Choroid plexus epithelial cell (primary cell): ENCODE measurements at regions not wholly inside any gene's neighbourhood (a gene's known extent, or its start where the extent isn't known, plus 50 kb on each side); places are given as distances from the start of the nearest gene placed in this dataset.
"Not testable (repeated sequence)": the region's sequence is repeated elsewhere in the genome, so short reads cannot be mapped to it uniquely, and the experiment has no call there.

Experiments used
- DNase-seq: peaks from one replicate; pipeline ENCODE4 v3.0.0-alpha.2; 2010; ENCODE audit warnings: low read depth
- H3K4me3 ChIP-seq: 2 replicates; pipeline ENCODE4 v1.5.1; 2011; ENCODE audit warnings: low read depth, mild to moderate bottlenecking, control low read depth, low read length, moderate library complexity
- TF ChIP-seq, protein P1 (sequence below): conservative IDR thresholded peaks from 2 replicates; pipeline ENCODE4 v1.5.1; 2011; ENCODE audit warnings: low read depth, mild to moderate bottlenecking, control low read depth, inconsistent platforms, low read length, moderate library complexity

DNA sequence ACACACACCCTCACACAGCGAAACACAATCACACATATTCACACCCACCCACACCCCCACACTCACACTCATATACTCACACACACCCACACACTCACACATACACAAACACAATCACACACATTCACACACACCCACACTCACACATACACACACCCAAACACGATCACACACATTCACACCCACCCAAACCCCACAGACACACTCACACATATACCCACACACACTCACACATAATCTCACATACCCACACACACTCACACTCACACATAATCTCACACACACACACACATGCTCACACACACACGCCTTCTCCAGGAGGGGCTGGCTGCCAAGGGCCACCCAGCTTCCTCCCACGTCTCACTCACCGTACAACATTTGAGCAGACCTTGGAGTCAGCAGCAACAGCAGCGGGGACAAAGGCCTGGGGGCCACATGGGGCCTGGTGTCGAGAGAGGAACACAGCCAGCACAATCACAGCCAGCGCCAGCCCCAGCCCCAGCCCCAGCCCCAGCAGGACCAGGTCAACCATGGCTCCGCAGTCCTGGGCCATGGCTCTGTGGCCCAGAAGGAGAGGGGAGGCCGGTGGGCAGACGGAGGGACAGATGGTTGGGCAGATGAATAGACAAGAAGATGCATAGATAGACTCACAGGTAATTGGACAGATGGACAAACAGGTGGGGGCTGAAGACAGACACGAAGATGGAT, 932.9 kb downstream of the TUBA3C start:
- peak; percentile 4 for DNase-seq
- not testable (repeated sequence) for H3K4me3 ChIP-seq

DNA sequence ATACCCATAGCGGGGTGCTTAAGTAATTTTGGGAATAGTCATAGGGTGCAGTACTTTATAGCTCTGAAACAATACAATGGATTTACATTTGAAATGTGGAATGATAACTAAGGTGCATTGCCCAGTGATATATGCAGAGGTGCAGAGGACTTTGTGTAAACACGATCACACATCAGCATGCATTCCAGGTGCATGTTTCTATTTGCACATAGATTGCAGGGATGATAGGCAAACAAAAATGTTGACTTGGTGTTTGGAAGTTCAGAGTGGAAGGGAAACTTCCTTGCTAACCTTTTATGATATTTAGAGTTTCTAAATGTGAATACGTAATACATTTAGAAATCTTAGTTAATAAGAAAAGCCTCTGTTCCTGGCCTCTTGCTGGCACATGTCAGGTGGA, 941.5 kb downstream of the TUBA3C start:
- not testable (repeated sequence) for DNase-seq, H3K4me3 ChIP-seq

DNA sequence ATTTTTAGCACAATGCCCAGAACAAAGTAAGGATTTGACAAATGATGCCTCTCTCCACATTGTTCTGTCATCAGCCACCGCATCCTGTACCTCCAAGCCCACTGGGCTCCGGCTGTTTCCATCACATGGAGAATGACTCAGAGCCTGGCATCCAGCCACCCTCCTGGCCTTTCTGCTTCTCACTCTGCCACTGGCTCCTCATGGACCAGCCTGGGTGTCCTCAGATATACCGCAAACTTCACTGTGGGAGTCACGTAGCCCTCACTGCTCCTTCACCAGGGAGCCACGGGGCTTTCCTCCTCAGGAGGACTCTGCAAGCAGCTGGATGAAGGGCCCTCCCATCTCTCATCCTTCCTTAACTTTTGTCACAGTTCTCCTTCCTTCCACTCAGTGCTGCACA, 943.0 kb downstream of the TUBA3C start:
- DNase-seq, H3K4me3 ChIP-seq: not testable (repeated sequence)

DNA sequence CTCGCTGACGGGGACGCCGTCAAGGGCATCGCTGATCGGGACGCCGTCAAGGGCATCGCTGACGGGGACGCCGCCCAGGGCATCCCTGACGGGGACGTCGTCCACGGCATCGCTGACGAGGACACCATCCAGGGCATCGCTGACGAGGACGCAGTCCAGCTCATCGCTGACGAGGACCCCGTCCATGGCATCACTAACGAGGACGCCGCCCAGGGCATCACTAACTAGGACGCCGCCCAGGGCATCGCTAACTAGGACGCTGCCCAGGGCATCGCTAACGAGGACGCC, 945.2 kb downstream of the TUBA3C start:
- TF ChIP-seq, protein P1, sequence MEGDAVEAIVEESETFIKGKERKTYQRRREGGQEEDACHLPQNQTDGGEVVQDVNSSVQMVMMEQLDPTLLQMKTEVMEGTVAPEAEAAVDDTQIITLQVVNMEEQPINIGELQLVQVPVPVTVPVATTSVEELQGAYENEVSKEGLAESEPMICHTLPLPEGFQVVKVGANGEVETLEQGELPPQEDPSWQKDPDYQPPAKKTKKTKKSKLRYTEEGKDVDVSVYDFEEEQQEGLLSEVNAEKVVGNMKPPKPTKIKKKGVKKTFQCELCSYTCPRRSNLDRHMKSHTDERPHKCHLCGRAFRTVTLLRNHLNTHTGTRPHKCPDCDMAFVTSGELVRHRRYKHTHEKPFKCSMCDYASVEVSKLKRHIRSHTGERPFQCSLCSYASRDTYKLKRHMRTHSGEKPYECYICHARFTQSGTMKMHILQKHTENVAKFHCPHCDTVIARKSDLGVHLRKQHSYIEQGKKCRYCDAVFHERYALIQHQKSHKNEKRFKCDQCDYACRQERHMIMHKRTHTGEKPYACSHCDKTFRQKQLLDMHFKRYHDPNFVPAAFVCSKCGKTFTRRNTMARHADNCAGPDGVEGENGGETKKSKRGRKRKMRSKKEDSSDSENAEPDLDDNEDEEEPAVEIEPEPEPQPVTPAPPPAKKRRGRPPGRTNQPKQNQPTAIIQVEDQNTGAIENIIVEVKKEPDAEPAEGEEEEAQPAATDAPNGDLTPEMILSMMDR, result no peak
- no peak for DNase-seq
- H3K4me3 ChIP-seq, result no peak overlapping the region

DNA sequence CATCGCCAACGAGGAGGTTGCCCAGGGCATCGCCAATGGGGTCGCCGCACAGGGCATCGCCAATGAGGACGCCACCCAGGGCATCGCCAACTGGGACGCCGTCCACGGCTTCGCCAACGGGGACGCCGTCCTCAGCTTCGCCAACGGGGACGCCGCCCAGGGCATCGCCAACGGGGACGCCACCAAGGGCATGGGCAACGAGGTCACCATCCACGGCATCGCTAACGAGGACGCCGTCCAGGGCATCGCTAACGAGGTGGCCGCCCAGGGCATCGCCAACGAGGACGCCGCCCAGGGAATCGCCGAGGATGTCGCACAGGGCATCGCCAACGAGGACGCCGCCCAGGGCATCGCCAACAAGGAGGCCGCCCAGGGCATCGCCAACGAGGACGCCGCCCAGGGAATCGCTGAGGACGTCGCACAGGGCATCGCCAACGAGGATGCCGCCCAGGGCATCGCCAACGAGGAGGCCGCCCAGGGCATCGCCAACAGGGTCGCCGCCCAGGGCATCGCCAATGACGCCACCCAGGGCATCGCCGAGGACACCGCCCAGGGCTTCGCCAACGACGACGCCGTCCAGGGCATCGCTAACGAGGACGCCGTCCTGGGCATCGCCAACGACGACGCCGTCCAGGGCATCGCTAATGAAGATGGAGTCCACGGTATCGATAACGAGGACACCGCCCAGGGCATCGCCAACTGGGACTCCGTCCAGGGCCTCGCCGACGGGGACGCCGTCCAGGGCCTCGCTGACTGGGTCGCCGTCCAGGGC, 945.7 kb downstream of the TUBA3C start:
- DNase-seq, result no peak
- H3K4me3 ChIP-seq, result no peak overlapping the region
- TF ChIP-seq, protein P1, result no peak

DNA sequence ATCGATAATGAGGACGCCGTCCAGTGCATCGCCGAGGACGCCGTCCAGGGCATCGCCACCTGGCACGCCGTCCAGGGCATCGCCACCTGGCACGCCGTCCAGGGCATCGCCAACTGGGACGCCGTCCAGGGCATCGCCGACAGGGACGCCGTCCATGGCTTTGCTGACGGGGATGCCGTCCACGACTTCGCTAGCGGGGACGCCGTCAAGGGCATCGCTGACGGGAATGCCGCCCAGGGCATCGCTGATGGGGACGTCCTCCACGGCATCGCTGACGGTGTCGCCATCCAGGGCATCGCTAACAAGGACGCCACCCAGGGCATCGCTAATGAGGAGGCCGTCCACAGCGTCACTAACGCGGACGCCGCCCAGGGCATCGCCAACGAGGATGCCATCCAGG, 946.5 kb downstream of the TUBA3C start:
- no peak overlapping the region for H3K4me3 ChIP-seq
- TF ChIP-seq, protein P1, result no peak
- DNase-seq, result no peak

DNA sequence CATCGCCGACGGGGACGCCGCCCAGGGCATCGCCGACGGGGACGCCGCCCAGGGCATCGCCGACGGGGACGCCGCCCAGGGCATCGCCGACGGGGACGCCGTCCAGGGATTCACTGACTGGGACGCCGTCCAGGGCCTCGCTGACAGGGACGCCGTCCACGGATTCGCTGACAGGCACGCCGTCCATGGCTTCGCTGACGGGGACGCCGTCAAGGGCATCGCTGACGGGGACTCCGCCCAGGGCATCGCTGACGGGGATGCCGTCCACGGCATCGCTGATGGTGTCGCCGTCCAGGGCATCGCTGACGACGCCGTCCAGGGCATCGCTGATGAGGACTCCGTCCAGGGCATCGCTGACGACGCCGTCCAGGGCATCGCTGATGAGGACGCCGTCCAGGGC, 947.2 kb downstream of the TUBA3C start:
- not testable (repeated sequence) for DNase-seq

DNA sequence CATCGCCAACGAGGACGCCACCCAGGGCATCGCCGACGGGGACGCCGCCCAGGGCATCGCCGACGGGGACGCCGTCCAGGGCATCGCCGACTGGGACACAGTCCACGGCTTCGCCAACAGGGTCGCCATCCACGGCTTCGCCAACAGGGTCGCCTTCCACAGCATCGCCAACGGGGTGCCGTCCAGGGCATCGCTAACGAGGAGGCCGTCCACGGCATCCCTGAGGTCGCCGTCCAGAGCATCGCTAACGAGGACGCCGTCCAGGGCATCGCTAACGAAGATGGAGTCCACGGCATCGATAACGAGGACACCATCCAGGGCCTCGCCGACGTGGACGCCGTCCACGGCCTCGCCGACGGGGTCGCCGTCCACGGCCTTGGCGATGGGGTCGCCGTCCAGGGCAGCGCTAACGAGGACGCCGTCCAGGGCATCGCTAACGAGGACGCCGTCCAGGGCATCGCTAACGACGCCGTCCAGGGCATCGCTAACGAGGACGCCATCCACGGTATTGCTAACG, 947.8 kb downstream of the TUBA3C start:
- TF ChIP-seq, protein P1, result no peak
- no peak overlapping the region for H3K4me3 ChIP-seq
- no peak for DNase-seq

More for the DNA sequence above, 947.2 kb downstream of the TUBA3C start:
- not testable (repeated sequence) for H3K4me3 ChIP-seq

DNA sequence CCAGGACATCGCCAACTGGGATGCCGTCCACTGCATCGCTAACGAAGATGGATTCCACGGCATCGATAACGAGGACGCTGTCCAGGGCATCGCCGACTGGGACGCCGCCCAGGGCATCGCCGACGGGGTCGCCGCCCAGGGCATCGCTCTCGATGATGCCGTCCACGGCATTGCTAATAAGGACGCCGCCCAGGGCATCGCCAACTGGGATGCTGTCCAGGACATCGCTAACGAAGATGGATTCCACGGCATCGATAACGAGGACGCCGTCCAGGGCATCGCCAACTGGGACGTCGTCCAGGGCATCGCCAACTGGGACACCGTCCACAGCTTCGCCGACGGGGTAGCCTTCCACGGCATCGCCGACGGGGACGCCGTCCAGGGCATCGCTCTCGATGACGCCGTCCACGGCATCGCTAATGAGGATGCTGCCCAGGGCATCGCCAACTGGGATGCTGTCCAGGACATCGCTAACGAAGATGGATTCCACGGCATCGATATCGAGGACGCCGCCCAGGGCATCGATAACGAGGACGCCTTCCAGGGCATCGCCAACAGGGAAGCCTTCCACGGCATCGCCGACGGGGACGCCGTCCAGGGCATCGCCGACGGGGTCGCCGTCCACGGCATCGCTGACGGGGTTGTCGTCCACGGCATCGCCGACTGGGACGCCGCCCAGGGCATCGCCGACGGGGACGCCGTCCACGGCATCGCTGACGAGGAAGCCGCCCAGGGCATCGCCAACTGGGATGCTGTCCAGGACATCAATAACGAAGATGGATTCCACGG, 948.4 kb downstream of the TUBA3C start:
- TF ChIP-seq, protein P1, result no peak
- DNase-seq, result no peak
- H3K4me3 ChIP-seq, result no peak overlapping the region
